Pancreas (tissue), 10 donors: ENCODE measurements at regions not wholly inside any gene's neighbourhood (a gene's known extent, or its start where the extent isn't known, plus 50 kb on each side); places are given as distances from the start of the nearest gene placed in this dataset.

Source experiments
- ATAC-seq, 4 donors: fragments of 200-7000 bp; cut with Tn5 transposase; one replicate each; pipeline versions ENCODE4 v1.8.0 to v1.9.1; 2020; ENCODE audit warnings: mild to moderate bottlenecking in 4 of 4, moderate library complexity in 4 of 4
- DNase-seq, 6 donors: peaks; one replicate each; pipeline ENCODE4 v3.0.0-alpha.2; 2020
- FAIRE-seq: peaks from 2 replicates; lab custom pipeline; 2012; peaks lifted over from hg19 to GRCh38; lab: Jason Lieb, UNC
- H3K27ac ChIP-seq, 4 donors: fragments of 200-600 bp; sonication (generic); 1 replicate in 3 of 4; 2 replicates in 1 of 4; pipeline versions ENCODE4 v1.5.0 to v1.8.0; 2020
- H3K27me3 ChIP-seq, 4 donors: fragments of 200-600 bp; one replicate each; pipeline ENCODE4 v1.8.0; 2021
- H3K36me3 ChIP-seq, 3 donors: fragments of 200-600 bp; sonication (generic) in 1 of 3; one replicate each; pipeline versions ENCODE4 v1.5.0 to v1.8.0; 2020 to 2021
- H3K4me1 ChIP-seq, 3 donors: fragments of 200-600 bp; one replicate each; pipeline ENCODE4 v1.8.0; 2021
- H3K4me3 ChIP-seq, 4 donors: fragments of 200-600 bp; sonication (generic) in 2 of 4; one replicate each; pipeline versions ENCODE4 v1.5.0 to v1.8.0; 2020 to 2021
- H3K9me3 ChIP-seq, 4 donors: fragments of 200-600 bp; one replicate each; pipeline ENCODE4 v1.8.0; 2021
- CTCF ChIP-seq, 4 donors: fragments of 200-600 bp; sonication (generic) in 3 of 4; IDR thresholded peaks; one replicate each; pipeline versions ENCODE4 v1.5.0 to v1.8.0; 2021; ENCODE audit warnings: antibody characterized with exemption in 4 of 4
- WGBS, 2 donors: extraction: QIAGEN DNeasy Blood & Tissue Kit; methylation state at CpG; one replicate each; pipeline ENCODE4 v1.1.7; 2013; 5-methylcytosine and 5-hydroxymethylcytosine counted together
- intact Hi-C, 3 donors: fragments of 100-400 bp; cut with DNase I; formaldehyde crosslinking; loops; one replicate each; pipeline versions ENCODE4 v1.11.1 to v1.14.2; 2022
- donor health status: healthy with polysubstance abuse.
- donor health status: DM: no; HTN: no; CAD: no; lungs with moderate emphysema.
- donor health status: DM: no; HTN: no; CAD: no.
- donor health status: control.
- donor health status: control.
- donor health status: Bipolar disorder and iron deficiency.
- donor health status: DM: yes; HTN: yes; CAD: no.
- donor health status: DM: no; HTN: no; CAD: no.
- donor health status: DM: no; HTN: no; CAD: no.
- donor health status: DM: yes; HTN: yes; CAD: no.

DNA sequence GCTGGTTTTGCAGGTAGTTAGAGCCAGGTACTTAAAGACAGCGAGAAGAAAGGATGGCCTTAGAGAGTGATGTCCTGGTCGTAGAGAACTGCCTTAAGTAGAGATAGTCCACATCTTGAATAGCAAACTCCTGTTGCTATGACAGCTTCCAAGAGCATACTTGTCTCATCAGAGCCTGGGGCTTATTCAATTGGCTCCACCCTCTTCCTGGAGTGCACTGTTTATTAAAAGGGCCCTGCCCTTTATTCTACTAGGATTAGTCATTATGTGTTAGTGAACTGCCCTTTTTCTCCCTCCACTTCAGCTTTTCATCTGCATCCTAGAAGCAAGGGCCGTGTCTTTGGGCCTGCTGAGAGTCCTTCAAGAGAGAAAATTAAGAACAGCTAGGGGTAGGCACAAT is 94.5 kb upstream of the EOLA2 start:
- no peak overlapping the region for H3K4me3 ChIP-seq
- no peak for DNase-seq
- ATAC-seq: peak in 2 of 4 donors; percentile 36 to 56
- no peaks in the 10 kb centered on the region for H3K4me1 ChIP-seq
- WGBS, 2 donors: 49% methylated on average over 3 of the region's 3 CpGs
- H3K27ac ChIP-seq: no peak overlapping the region
- intact Hi-C loops: no loop called here
- no peaks in the 10 kb centered on the region for H3K9me3 ChIP-seq
- peak; percentile 17 for FAIRE-seq
- H3K27me3 ChIP-seq: no peaks in the 10 kb centered on the region
- H3K36me3 ChIP-seq: no peaks in the 10 kb centered on the region
- TF ChIP-seq CTCF (IDR thresholded peaks at IDR 0.05): no peak

GRCh38 chrX:150034788-150035187 is 96.5 kb upstream of the EOLA2 start:
- 67 to 98% methylated on average over 2 of the region's 2 CpGs for WGBS, 2 donors

DNA sequence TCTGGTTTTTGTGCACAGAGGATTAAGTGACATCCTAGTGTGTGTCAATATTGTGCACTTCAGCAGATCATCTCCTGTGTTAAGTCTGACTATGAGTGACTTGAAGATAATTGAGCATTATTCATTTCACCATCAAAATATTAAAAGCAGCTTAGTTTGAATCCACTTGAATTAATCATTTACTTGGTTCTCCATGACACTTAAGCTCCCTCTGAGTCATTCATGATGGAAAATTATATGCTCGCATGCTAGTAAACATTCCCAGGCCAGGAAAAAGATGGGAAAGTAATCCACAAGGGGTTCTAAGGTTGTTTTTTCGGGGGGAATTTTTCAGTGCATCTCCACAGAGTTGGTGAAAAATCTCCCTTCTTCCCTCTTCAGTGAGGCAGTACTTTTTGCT is 97.2 kb upstream of the EOLA2 start:
- intact Hi-C loops: no loop called here
- TF ChIP-seq CTCF (IDR thresholded peaks at IDR 0.05): no peak
- no peaks in the 10 kb centered on the region for H3K4me1 ChIP-seq
- no peak overlapping the region for H3K27ac ChIP-seq
- no peaks in the 10 kb centered on the region for H3K27me3 ChIP-seq
- no peak overlapping the region for H3K4me3 ChIP-seq
- WGBS, 2 donors: 33 to 48% methylated on average over 2 of the region's 2 CpGs
- no peak for DNase-seq
- no peak for FAIRE-seq
- peak in 2 of 4 donors; percentile 46 to 56 for ATAC-seq
- H3K36me3 ChIP-seq: no peaks in the 10 kb centered on the region
- H3K9me3 ChIP-seq: no peaks in the 10 kb centered on the region

More at GRCh38 chrX:150034788-150035187, 96.5 kb upstream of the EOLA2 start:
- Histone ChIP-seq H3K36me3 (no peaks in the 10 kb centered on the region), H3K4me3 (no peak overlapping the region), H3K4me1 (no peaks in the 10 kb centered on the region), H3K9me3 (no peaks in the 10 kb centered on the region), H3K27ac (no peak overlapping the region), H3K27me3 (no peaks in the 10 kb centered on the region)
- intact Hi-C loops: no loop called here
- no peak for TF ChIP-seq CTCF (IDR thresholded peaks at IDR 0.05)
- DNase-seq: no peak
- FAIRE-seq: no peak
- ATAC-seq: no peak

DNA sequence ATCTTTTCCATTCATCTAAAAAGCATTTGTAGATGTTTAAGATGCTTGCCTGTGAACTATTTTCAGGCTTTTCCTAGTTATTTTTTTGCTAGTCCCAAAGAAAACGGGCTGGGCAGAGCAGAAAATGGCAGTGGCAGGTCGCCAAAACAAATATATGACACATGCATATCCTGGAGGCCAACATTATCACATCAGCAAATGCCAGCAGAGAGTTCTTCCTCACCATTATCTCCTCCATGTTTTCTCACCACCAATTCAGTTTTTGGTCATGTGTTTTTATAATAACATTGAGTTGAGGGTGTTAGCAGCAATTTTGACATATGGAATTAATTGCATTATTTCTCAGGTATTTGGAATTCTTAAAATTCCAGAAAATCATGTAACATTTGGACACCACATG is 97.9 kb upstream of the EOLA2 start:
- no peak for FAIRE-seq
- Histone ChIP-seq H3K27ac (no peak overlapping the region), H3K9me3 (no peaks in the 10 kb centered on the region), H3K36me3 (no peaks in the 10 kb centered on the region), H3K4me3 (no peak overlapping the region), H3K27me3 (no peaks in the 10 kb centered on the region), H3K4me1 (no peaks in the 10 kb centered on the region)
- TF ChIP-seq CTCF (IDR thresholded peaks at IDR 0.05): no peak
- 5 to 8% methylated on average over 2 of the region's 2 CpGs for WGBS, 2 donors
- intact Hi-C loops: no loop called here
- peak in 3 of 6 donors; percentile 3 to 26 (median 17) for DNase-seq
- ATAC-seq: peak; percentile 43 to 77 (median 60)

GRCh38 chrX:150036641-150037040 is 98.3 kb upstream of the EOLA2 start:
- Histone ChIP-seq H3K4me1 (no peaks in the 10 kb centered on the region), H3K27ac (no peak overlapping the region), H3K4me3 (no peak overlapping the region), H3K9me3 (no peaks in the 10 kb centered on the region), H3K36me3 (no peaks in the 10 kb centered on the region), H3K27me3 (no peaks in the 10 kb centered on the region)
- DNase-seq (no peak), FAIRE-seq (no peak), ATAC-seq (no peak)
- TF ChIP-seq CTCF (IDR thresholded peaks at IDR 0.05): no peak
- 65 to 77% methylated on average over 3 of the region's 3 CpGs for WGBS, 2 donors
- intact Hi-C loops: no loop called here
